ENCODE measurements at regions not wholly inside any gene's neighbourhood (a gene's known extent, or its start where the extent isn't known, plus 50 kb on each side); places are given as distances from the start of the nearest gene placed in this dataset.

DNA sequence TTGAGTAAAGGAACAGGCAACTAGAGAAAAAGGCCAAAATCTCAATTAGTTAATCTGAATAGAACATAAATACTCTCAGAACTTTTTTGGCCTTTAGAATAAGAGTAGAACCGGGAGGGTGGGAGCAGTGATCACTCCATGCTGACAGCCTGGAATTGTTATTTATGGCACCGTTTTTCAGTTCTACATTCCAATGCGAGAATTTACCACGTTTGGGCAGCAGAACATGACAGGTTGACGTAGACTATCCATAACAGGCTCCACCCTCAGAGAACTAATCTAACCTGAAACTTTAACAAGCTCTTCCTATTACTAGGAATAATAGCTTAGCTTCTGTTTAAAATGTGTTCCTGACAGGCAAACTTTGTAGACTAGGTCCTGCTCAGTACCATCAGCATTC, 379.1 kb downstream of the SEC23A start:
- H3K4me1 ChIP-seq (ENCODE audit: low read length): no peaks in the 10 kb centered on the region
- H3K9me3 ChIP-seq (ENCODE audit: insufficient read depth, low read length): no peaks in the 10 kb centered on the region
- H3K27me3 ChIP-seq (ENCODE audit: low read depth, low read length): no peaks in the 10 kb centered on the region
- no peak overlapping the region for H2AFZ ChIP-seq (ENCODE audit: low read depth, low read length)
- H3K4me2 ChIP-seq (ENCODE audit: low read length): no peak overlapping the region
- no peaks in the 10 kb centered on the region for H3K36me3 ChIP-seq (replicated peaks; ENCODE audit: low read depth, low read length)
- H4K20me1 ChIP-seq (ENCODE audit: insufficient read depth, low read length): no peaks in the 10 kb centered on the region
- no peak overlapping the region for H3K9ac ChIP-seq (ENCODE audit: low read length)
- no peak overlapping the region for H3K27ac ChIP-seq (ENCODE audit: low read length)
- TF ChIP-seq, protein P1, sequence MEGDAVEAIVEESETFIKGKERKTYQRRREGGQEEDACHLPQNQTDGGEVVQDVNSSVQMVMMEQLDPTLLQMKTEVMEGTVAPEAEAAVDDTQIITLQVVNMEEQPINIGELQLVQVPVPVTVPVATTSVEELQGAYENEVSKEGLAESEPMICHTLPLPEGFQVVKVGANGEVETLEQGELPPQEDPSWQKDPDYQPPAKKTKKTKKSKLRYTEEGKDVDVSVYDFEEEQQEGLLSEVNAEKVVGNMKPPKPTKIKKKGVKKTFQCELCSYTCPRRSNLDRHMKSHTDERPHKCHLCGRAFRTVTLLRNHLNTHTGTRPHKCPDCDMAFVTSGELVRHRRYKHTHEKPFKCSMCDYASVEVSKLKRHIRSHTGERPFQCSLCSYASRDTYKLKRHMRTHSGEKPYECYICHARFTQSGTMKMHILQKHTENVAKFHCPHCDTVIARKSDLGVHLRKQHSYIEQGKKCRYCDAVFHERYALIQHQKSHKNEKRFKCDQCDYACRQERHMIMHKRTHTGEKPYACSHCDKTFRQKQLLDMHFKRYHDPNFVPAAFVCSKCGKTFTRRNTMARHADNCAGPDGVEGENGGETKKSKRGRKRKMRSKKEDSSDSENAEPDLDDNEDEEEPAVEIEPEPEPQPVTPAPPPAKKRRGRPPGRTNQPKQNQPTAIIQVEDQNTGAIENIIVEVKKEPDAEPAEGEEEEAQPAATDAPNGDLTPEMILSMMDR (IDR thresholded peaks at IDR 0.05; ENCODE audit: low read depth, low read length): no peak
- no peak for TF ChIP-seq EZH2phosphoT487 (IDR thresholded peaks at IDR 0.05; ENCODE audit: low read depth)
- H3K4me3 ChIP-seq (ENCODE audit: low read length): no peak overlapping the region
- H3K79me2 ChIP-seq (ENCODE audit: low read length): no peaks in the 10 kb centered on the region

DNA sequence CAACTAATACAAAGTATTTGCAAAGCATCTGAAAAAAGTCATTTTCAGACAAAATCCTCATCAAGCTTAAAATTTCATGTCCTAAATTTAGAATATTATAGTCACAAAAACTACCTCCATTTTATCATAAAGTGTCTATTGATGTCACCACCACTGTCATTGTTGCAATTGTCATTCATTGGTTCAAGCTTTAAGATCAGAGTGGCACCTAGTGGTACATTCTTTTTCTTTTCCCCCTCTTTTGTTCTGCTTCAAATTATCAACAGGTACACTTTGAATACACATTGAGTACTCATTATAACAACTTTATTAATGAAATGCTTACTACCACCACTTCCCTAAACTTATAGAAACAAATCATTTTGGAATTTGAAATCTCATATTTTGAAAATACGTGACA, 379.8 kb downstream of the SEC23A start:
- H3K4me3 ChIP-seq (ENCODE audit: low read length): no peak overlapping the region
- no peaks in the 10 kb centered on the region for H3K36me3 ChIP-seq (replicated peaks; ENCODE audit: low read depth, low read length)
- no peak overlapping the region for H3K27ac ChIP-seq (ENCODE audit: low read length)
- H3K79me2 ChIP-seq (ENCODE audit: low read length): no peaks in the 10 kb centered on the region
- no peaks in the 10 kb centered on the region for H3K9me3 ChIP-seq (ENCODE audit: insufficient read depth, low read length)
- no peak overlapping the region for H2AFZ ChIP-seq (ENCODE audit: low read depth, low read length)
- no peak overlapping the region for H3K9ac ChIP-seq (ENCODE audit: low read length)
- no peak overlapping the region for H3K4me2 ChIP-seq (ENCODE audit: low read length)
- no peaks in the 10 kb centered on the region for H4K20me1 ChIP-seq (ENCODE audit: insufficient read depth, low read length)
- H3K4me1 ChIP-seq (ENCODE audit: low read length): no peaks in the 10 kb centered on the region
- TF ChIP-seq EZH2phosphoT487 (IDR thresholded peaks at IDR 0.05; ENCODE audit: low read depth): no peak
- TF ChIP-seq, protein P1 (IDR thresholded peaks at IDR 0.05; ENCODE audit: low read depth, low read length): peak; percentile 15; the same call in 1 of the 2 replicates
- no peaks in the 10 kb centered on the region for H3K27me3 ChIP-seq (ENCODE audit: low read depth, low read length)

DNA sequence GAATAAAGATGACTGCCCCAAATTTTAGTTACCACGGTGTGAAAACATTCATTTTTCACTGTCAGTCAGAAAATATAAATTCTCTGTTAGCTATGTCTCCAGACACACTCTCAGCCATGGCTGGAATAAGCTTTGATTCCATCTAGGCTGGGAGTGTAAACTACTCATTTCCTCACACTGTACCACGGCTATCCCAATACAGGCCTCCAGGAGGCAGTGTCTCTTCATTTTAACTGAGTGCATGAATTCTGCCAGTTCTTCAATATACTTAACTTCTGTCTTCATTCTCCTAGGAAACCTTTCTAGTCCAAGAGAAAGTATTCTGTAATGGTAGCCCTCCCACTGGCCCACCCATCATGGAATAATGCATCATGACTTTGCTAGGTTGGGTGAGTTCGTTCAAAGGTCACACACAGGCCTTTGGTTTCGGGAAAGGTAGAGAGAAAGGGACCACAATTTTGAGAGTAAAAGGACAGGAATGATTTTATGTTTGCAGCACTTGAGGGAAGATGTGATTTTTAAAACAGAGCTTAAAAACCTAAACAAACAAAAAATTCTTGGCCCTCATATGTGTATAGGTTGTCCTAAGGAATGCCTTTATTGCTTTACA, 381.1 kb downstream of the SEC23A start:
- Histone ChIP-seq H3K36me3 (replicated peaks; ENCODE audit: low read depth, low read length) (no peaks in the 10 kb centered on the region), H3K79me2 (ENCODE audit: low read length) (no peaks in the 10 kb centered on the region), H3K9ac (ENCODE audit: low read length) (no peak overlapping the region), H3K27ac (ENCODE audit: low read length) (no peak overlapping the region), H3K9me3 (ENCODE audit: insufficient read depth, low read length) (no peaks in the 10 kb centered on the region), H4K20me1 (ENCODE audit: insufficient read depth, low read length) (no peaks in the 10 kb centered on the region), H2AFZ (ENCODE audit: low read depth, low read length) (no peak overlapping the region), H3K4me2 (ENCODE audit: low read length) (peak overlapping the region; percentile 55), H3K27me3 (ENCODE audit: low read depth, low read length) (no peaks in the 10 kb centered on the region), H3K4me1 (ENCODE audit: low read length) (no peaks in the 10 kb centered on the region), H3K4me3 (ENCODE audit: low read length) (peak overlapping the region; percentile 57)
- TF ChIP-seq, protein P1 (IDR thresholded peaks at IDR 0.05; ENCODE audit: low read depth, low read length): peak; percentile 85
- no peak for TF ChIP-seq EZH2phosphoT487 (IDR thresholded peaks at IDR 0.05; ENCODE audit: low read depth)

DNA sequence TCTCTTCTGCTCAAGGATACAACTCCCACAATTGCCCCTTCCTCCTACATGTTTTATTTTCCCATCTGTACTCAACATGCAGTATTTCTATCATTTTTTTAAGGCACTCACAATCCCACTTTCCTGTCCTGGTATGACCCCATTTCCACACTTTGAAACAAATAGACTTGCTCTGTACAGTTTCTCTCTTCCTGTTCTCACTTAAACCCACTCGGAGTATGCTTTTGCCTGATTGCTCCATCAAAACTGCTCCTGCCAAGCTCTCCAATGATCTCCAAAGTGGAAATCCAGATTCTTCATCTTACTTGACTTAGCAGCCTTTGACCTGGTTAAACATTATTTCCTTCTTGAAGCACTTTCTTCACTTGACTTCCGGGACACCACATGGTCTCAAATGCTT, 384.5 kb downstream of the SEC23A start:
- no peak overlapping the region for H3K27ac ChIP-seq (ENCODE audit: low read length)

More for the DNA sequence above, 384.5 kb downstream of the SEC23A start:
- TF ChIP-seq EZH2phosphoT487 (IDR thresholded peaks at IDR 0.05; ENCODE audit: low read depth): no peak
- TF ChIP-seq, protein P1 (IDR thresholded peaks at IDR 0.05; ENCODE audit: low read depth, low read length): no peak
- no peaks in the 10 kb centered on the region for H3K79me2 ChIP-seq (ENCODE audit: low read length)
- H2AFZ ChIP-seq (ENCODE audit: low read depth, low read length): peak overlapping the region; percentile 77; the same call in 1 of the 2 replicates
- no peaks in the 10 kb centered on the region for H4K20me1 ChIP-seq (ENCODE audit: insufficient read depth, low read length)
- no peaks in the 10 kb centered on the region for H3K27me3 ChIP-seq (ENCODE audit: low read depth, low read length)
- H3K4me3 ChIP-seq (ENCODE audit: low read length): no peak overlapping the region
- no peaks in the 10 kb centered on the region for H3K4me1 ChIP-seq (ENCODE audit: low read length)
- no peak overlapping the region for H3K9ac ChIP-seq (ENCODE audit: low read length)
- H3K36me3 ChIP-seq (replicated peaks; ENCODE audit: low read depth, low read length): no peaks in the 10 kb centered on the region
- no peaks in the 10 kb centered on the region for H3K9me3 ChIP-seq (ENCODE audit: insufficient read depth, low read length)
- no peak overlapping the region for H3K4me2 ChIP-seq (ENCODE audit: low read length)

Data from OCI-LY3 (cell line).